Upper lobe of right lung (tissue), 1 donor: ENCODE measurements at regions not wholly inside any gene's neighbourhood (a gene's known extent, or its start where the extent isn't known, plus 50 kb on each side); places are given as distances from the start of the nearest gene placed in this dataset.

Source experiments
- ATAC-seq: fragments of 200-7000 bp; cut with Tn5 transposase; one replicate; pipeline ENCODE4 v1.9.1; 2020; ENCODE audit warnings: mild to moderate bottlenecking, moderate library complexity
- DNase-seq: peaks from one replicate; pipeline ENCODE4 v3.0.0-alpha.2; 2020
- H3K27ac ChIP-seq: fragments of 200-600 bp; one replicate; pipeline ENCODE4 v1.8.0; 2022
- H3K27me3 ChIP-seq: fragments of 200-600 bp; one replicate; pipeline ENCODE4 v1.8.0; 2022; ENCODE audit warnings: mild to moderate bottlenecking
- H3K36me3 ChIP-seq: fragments of 200-600 bp; one replicate; pipeline ENCODE4 v1.8.0; 2022
- H3K4me1 ChIP-seq: fragments of 200-600 bp; one replicate; pipeline ENCODE4 v1.8.0; 2022
- H3K4me3 ChIP-seq: fragments of 200-600 bp; one replicate; pipeline ENCODE4 v1.8.0; 2022; ENCODE audit warnings: mild to moderate bottlenecking
- H3K9me3 ChIP-seq: fragments of 200-600 bp; one replicate; pipeline ENCODE4 v1.8.0; 2022
- CTCF ChIP-seq: fragments of 200-600 bp; IDR thresholded peaks from one replicate; pipeline ENCODE4 v1.8.0; 2022; ENCODE audit warnings: antibody characterized with exemption
- intact Hi-C: fragments of 100-400 bp; cut with DNase I; formaldehyde crosslinking; loops from one replicate; pipeline ENCODE4 v1.11.0; 2022
- donor health status: DM: no; HTN: yes; CAD: no; lungs with severe emphysema.

DNA sequence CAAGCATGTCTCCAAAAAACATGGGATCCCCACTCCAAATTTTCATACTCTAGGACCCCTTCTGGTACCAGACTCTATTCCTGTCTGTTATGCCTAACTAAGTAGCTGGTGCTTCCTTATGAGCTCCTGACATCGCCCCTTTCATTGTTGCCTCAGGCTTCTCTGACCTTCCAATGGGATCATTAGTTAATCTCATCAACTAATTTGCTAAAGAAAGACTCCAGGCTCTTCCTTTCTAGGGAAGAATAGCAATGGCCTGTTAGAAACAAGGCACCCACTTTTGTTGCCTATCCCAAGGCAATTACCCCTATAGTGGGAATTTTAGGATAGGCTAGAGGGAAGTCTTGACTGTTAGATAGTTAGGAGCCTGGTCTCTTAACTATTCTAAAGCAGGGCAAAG, 369.5 kb downstream of the MLLT3 start:
- no peak for TF ChIP-seq CTCF

DNA sequence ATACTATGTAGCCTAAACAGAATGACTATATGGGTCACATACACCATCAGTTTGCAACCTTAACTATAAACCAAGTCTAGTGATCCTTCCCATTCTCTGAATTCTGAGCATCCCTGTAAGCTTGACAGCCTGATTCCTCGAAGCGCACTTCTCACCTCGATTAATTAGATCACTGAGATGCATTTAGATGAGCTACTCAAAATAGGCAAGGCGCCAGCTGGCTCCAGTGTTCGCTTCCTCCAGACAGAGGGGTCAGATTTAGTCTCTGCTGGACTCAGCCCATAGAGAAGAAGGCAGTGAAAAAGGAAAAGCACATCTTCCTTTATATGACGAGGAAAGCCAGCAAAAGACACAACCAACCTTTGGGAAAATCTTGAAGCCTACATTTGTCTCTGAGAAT, 371.5 kb downstream of the MLLT3 start:
- ATAC-seq (no peak), DNase-seq (no peak)
- intact Hi-C loops: no loop called here
- no peak overlapping the region for H3K4me3 ChIP-seq
- no peaks in the 10 kb centered on the region for H3K27me3 ChIP-seq
- no peak overlapping the region for H3K27ac ChIP-seq
- no peaks in the 10 kb centered on the region for H3K36me3 ChIP-seq
- no peak for TF ChIP-seq CTCF
- no peaks in the 10 kb centered on the region for H3K4me1 ChIP-seq
- H3K9me3 ChIP-seq: peaks cover 6% of the 10 kb centered on the region

More for the DNA sequence above, 369.5 kb downstream of the MLLT3 start:
- no peak for ATAC-seq
- intact Hi-C loops: no loop called here
- Histone ChIP-seq H3K36me3 (no peaks in the 10 kb centered on the region), H3K4me3 (no peak overlapping the region), H3K27ac (no peak overlapping the region), H3K27me3 (no peaks in the 10 kb centered on the region), H3K4me1 (no peaks in the 10 kb centered on the region), H3K9me3 (peaks cover 6% of the 10 kb centered on the region)
- DNase-seq: no peak

DNA sequence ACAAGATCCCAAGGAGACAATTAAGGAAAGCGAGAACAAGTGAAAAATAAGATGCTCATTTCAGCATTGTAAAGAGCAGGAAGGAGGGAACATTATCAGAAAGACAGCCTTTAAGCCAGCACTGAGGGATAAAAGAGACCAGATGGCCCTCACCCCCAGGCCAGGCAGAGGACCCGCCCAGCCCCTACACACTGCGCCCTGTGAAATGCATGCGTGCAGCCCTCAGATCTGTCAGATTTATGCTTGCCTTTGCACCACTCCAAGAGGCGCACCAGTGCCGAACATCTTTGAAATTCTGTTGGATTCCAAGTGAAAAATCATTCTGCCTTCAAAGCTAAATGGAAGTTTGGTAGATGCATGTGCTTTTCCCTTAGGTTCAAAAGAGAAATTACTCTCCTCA, 378.0 kb downstream of the MLLT3 start:
- Histone ChIP-seq H3K9me3 (peaks cover 6% of the 10 kb centered on the region), H3K4me3 (no peak overlapping the region), H3K36me3 (no peaks in the 10 kb centered on the region), H3K4me1 (no peaks in the 10 kb centered on the region), H3K27ac (no peak overlapping the region), H3K27me3 (no peaks in the 10 kb centered on the region)
- no peak for ATAC-seq
- intact Hi-C loops: no loop called here
- DNase-seq: no peak
- no peak for TF ChIP-seq CTCF

- H3K4me3 ChIP-seq: no peak overlapping the region
- intact Hi-C loops: no loop called here
- H3K27me3 ChIP-seq: no peaks in the 10 kb centered on the region
- no peaks in the 10 kb centered on the region for H3K36me3 ChIP-seq
- no peak for ATAC-seq
- no peak for DNase-seq
- TF ChIP-seq CTCF: no peak
- peaks cover 6% of the 10 kb centered on the region for H3K9me3 ChIP-seq
- no peaks in the 10 kb centered on the region for H3K4me1 ChIP-seq
- no peak overlapping the region for H3K27ac ChIP-seq
These were observed 378.5 kb downstream of the MLLT3 start for GRCh38 chr9:20243841-20244240.

GRCh38 chr9:20242510-20243189, 379.6 kb downstream of the MLLT3 start:
- H3K9me3 ChIP-seq: no peaks in the 10 kb centered on the region
- intact Hi-C loops: no loop called here
- no peaks in the 10 kb centered on the region for H3K4me1 ChIP-seq
- ATAC-seq: peak; percentile 42
- H3K36me3 ChIP-seq: no peaks in the 10 kb centered on the region
- DNase-seq: no peak
- TF ChIP-seq CTCF: no peak
- no peak overlapping the region for H3K4me3 ChIP-seq
- no peaks in the 10 kb centered on the region for H3K27me3 ChIP-seq
- no peak overlapping the region for H3K27ac ChIP-seq

- no peaks in the 10 kb centered on the region for H3K4me1 ChIP-seq
- ATAC-seq: no peak
- no peaks in the 10 kb centered on the region for H3K27me3 ChIP-seq
- H3K9me3 ChIP-seq: no peaks in the 10 kb centered on the region
- no peak for TF ChIP-seq CTCF
- intact Hi-C loops: no loop called here
- H3K4me3 ChIP-seq: no peak overlapping the region
- no peak for DNase-seq
- no peaks in the 10 kb centered on the region for H3K36me3 ChIP-seq
- no peak overlapping the region for H3K27ac ChIP-seq
These were observed 381.8 kb downstream of the MLLT3 start for GRCh38 chr9:20240498-20240897.
